GM12878 (cell line): ENCODE measurements at regions not wholly inside any gene's neighbourhood (a gene's known extent, or its start where the extent isn't known, plus 50 kb on each side); places are given as distances from the start of the nearest gene placed in this dataset.

Experiments used
- ATAC-seq: fragments of 200-7000 bp; cut with Tn5 transposase; 3 replicates; pipeline ENCODE4 v1.9.1; 2020; ENCODE audit warnings: mild to moderate bottlenecking, moderate library complexity
- BruUV-seq: library from RNA; stranded (reverse); fragments of 400-500 nt; replicated peaks from 2 replicates; lab custom pipeline; 2021; lab: Mats Ljungman, UMichigan
- CTCF ChIA-PET: fragments of 300-600 bp; sonication (Branson Sonifier 250); formaldehyde crosslinking; extraction: SDS; loops from one replicate; lab custom pipeline; 2021; ENCODE audit warnings: inconsistent platforms; lab: Yijun Ruan, JAX
- POLR2A ChIA-PET: fragments of 350-600 bp; formaldehyde crosslinking; extraction: SDS; loops from one replicate; lab custom pipeline; 2021; ENCODE audit warnings: inconsistent platforms; lab: Charles Lee
- RAD21 ChIA-PET: fragments of 300-600 bp; sonication (Branson Sonifier 250); formaldehyde crosslinking; loops from one replicate; lab custom pipeline; 2023; ENCODE audit warnings: antibody characterized with exemption; ENCODE audit not compliant: unreplicated experiment; lab: Charles Lee
- SMC1A ChIA-PET: fragments of 300-600 bp; sonication (Branson Sonifier 250); formaldehyde crosslinking; loops from one replicate; lab custom pipeline; 2023; ENCODE audit not compliant: unreplicated experiment, uncharacterized antibody; lab: Charles Lee
- DNase-seq: peaks from one replicate; pipeline ENCODE4 v3.0.0-alpha.2; 2011; ENCODE audit warnings: low read depth, low spot score
- FAIRE-seq: peaks from 3 replicates; lab custom pipeline; 2011; peaks lifted over from hg19 to GRCh38; lab: Jason Lieb, UNC
- H2AFZ ChIP-seq: 2 replicates; pipeline ENCODE4 v1.6.0; 2011; ENCODE audit warnings: low read depth, low read length, control low read depth; ENCODE audit not compliant: control insufficient read depth
- H3K27ac ChIP-seq: 2 replicates; pipeline ENCODE4 v1.5.1; 2011; ENCODE audit warnings: control low read depth; ENCODE audit not compliant: control insufficient read depth, insufficient read depth
- H3K27me3 ChIP-seq, 2 experiments: replicated peaks in 1 of 2; 2 replicates each; pipeline versions ENCODE4 v1.6.0 to v1.6.1; 2011; ENCODE audit warnings: low read length in 1 of 2; ENCODE audit not compliant: control insufficient read depth in 2 of 2, insufficient read depth in 2 of 2
- H3K36me3 ChIP-seq, 2 experiments: 2 replicates each; pipeline ENCODE4 v1.5.1; 2011; ENCODE audit warnings: low read length in 1 of 2; ENCODE audit not compliant: control insufficient read depth in 2 of 2, insufficient read depth in 2 of 2
- H3K4me1 ChIP-seq: 2 replicates; pipeline ENCODE4 v1.6.1; 2011; ENCODE audit warnings: mild to moderate bottlenecking, low read length, moderate library complexity, mixed read lengths; ENCODE audit not compliant: control insufficient read depth, insufficient read depth
- H3K4me2 ChIP-seq: 2 replicates; pipeline ENCODE4 v1.6.0; 2011; ENCODE audit warnings: control low read depth; ENCODE audit not compliant: control insufficient read depth, insufficient read depth
- H3K4me3 ChIP-seq: fragments of 200-600 bp; sonication (generic); 2 replicates; pipeline ENCODE4 v1.5.1; 2016
- H3K79me2 ChIP-seq: 2 replicates; pipeline ENCODE4 v1.6.0; 2011; ENCODE audit warnings: low read length; ENCODE audit not compliant: control insufficient read depth, insufficient read depth
- H3K9ac ChIP-seq: 2 replicates; pipeline ENCODE4 v1.8.0; 2011; ENCODE audit warnings: low read length, control low read depth, mixed read lengths; ENCODE audit not compliant: control insufficient read depth, insufficient read depth
- H3K9me3 ChIP-seq: replicated peaks from 3 replicates; pipeline ENCODE4 v1.5.1; 2011; ENCODE audit warnings: mild to moderate bottlenecking, low read length; ENCODE audit not compliant: control insufficient read depth, insufficient read depth
- H4K20me1 ChIP-seq: 2 replicates; pipeline ENCODE4 v1.6.0; 2011; ENCODE audit not compliant: control insufficient read depth, insufficient read depth
- CHD1 ChIP-seq: IDR thresholded peaks from 2 replicates; pipeline ENCODE4 v1.6.1; 2012; ENCODE audit warnings: low read depth, low read length, improper control_type of control experiment
- CREM ChIP-seq: IDR thresholded peaks from 2 replicates; pipeline ENCODE4 v1.6.1; 2014; ENCODE audit warnings: antibody characterized with exemption, low read depth
- EED ChIP-seq: sonication (generic); IDR thresholded peaks from 2 replicates; pipeline ENCODE4 v1.6.1; 2016; ENCODE audit warnings: antibody characterized with exemption, low read depth
- ETV6 ChIP-seq, 2 experiments: fragments of 450-650 bp in 1 of 2; IDR thresholded peaks in 1 of 2; conservative IDR thresholded peaks in 1 of 2; 2 replicates each; pipeline ENCODE4 v1.6.1; 2014; ENCODE audit warnings: antibody characterized with exemption in 1 of 2, borderline replicate concordance in 1 of 2, low read depth in 1 of 2, mild to moderate bottlenecking in 1 of 2, moderate library complexity in 1 of 2
- GABPA ChIP-seq: IDR thresholded peaks from 2 replicates; pipeline ENCODE4 v1.6.1; 2014; ENCODE audit warnings: antibody characterized with exemption, low read depth, mild to moderate bottlenecking, inconsistent platforms
- GATAD2B ChIP-seq: fragments of 450-650 bp; conservative IDR thresholded peaks from 2 replicates; pipeline ENCODE4 v1.6.1; 2017; ENCODE audit warnings: low read depth, mild to moderate bottlenecking, moderate library complexity
- IRF4 ChIP-seq: IDR thresholded peaks from 2 replicates; pipeline ENCODE4 v1.6.1; 2011; ENCODE audit warnings: low read depth, low read length
- KDM1A ChIP-seq: fragments of 200-600 bp; sonication (generic); IDR thresholded peaks from 2 replicates; pipeline ENCODE4 v1.6.1; 2016; ENCODE audit warnings: borderline replicate concordance
- MEF2B ChIP-seq: fragments of 450-650 bp; IDR thresholded peaks from 2 replicates; pipeline ENCODE4 v1.6.1; 2018; ENCODE audit warnings: mild to moderate bottlenecking, moderate library complexity; ENCODE audit not compliant: partially characterized antibody, poor library complexity, severe bottlenecking
- NFYA ChIP-seq: IDR thresholded peaks from 2 replicates; pipeline ENCODE4 v1.6.1; 2011; ENCODE audit warnings: low read depth, mild to moderate bottlenecking, low read length, improper control_type of control experiment, borderline replicate concordance
- RAD21 ChIP-seq: IDR thresholded peaks from 2 replicates; pipeline ENCODE4 v1.6.1; 2011; ENCODE audit warnings: mild to moderate bottlenecking, low read depth, low read length, moderate library complexity; ENCODE audit not compliant: insufficient read depth
- STAT1 ChIP-seq: fragments of 450-650 bp; conservative IDR thresholded peaks from 2 replicates; pipeline ENCODE4 v1.6.1; 2014; ENCODE audit warnings: antibody characterized with exemption, mild to moderate bottlenecking
- TAF1 ChIP-seq: IDR thresholded peaks from 2 replicates; pipeline ENCODE4 v1.6.1; 2011; ENCODE audit warnings: mild to moderate bottlenecking, low read depth, low read length, borderline replicate concordance
- TARDBP ChIP-seq: IDR thresholded peaks from 2 replicates; pipeline ENCODE4 v1.6.1; 2016; ENCODE audit warnings: borderline replicate concordance
- ZNF217 ChIP-seq: fragments of 450-650 bp; IDR thresholded peaks from 2 replicates; pipeline ENCODE4 v1.6.1; 2017; ENCODE audit warnings: antibody characterized with exemption, mild to moderate bottlenecking
- WGBS: methylation state at CpG from one replicate; pipeline ENCODE4 v1.1.6; 2016; ENCODE audit warnings: low lambda C conversion rate; ENCODE audit not compliant: insufficient replicate concordance, insufficient coverage; ENCODE audit errors: missing lambda C conversion rate; 5-methylcytosine and 5-hydroxymethylcytosine counted together
- in situ Hi-C: fragments of 300-500 bp; cut with MboI; formaldehyde crosslinking; loops from 9 replicates; pipeline ENCODE4 v1.14.3; 2018; ENCODE audit warnings: mixed read lengths
- intact Hi-C: fragments of 100-400 bp; cut with micrococcal nuclease; formaldehyde crosslinking; loops from one replicate; pipeline ENCODE4 v1.14.2; 2022; ENCODE audit not compliant: unreplicated experiment
- TF ChIP-seq, protein P1 (sequence below): IDR thresholded peaks from 2 replicates; pipeline ENCODE4 v1.6.1; 2011; ENCODE audit warnings: mild to moderate bottlenecking, low read depth, low read length, moderate library complexity; ENCODE audit not compliant: insufficient replicate concordance
- TF ChIP-seq, protein P2 (sequence below): IDR thresholded peaks from 2 replicates; pipeline ENCODE4 v1.6.1; 2012; ENCODE audit warnings: low read depth, low read length, improper control_type of control experiment
- TF ChIP-seq, protein P3 (sequence below): fragments of 150-350 bp; IDR thresholded peaks from 2 replicates; pipeline ENCODE4 v1.6.1; 2014; ENCODE audit warnings: mild to moderate bottlenecking, low read depth, low read length

GRCh38 chr11:104620991-104621390, 277.3 kb downstream of the CASP12 start:
- no peak for ATAC-seq
- Histone ChIP-seq H3K27me3 (no peaks in the 10 kb centered on the region), H3K4me1 (no peaks in the 10 kb centered on the region), H3K36me3 (no peaks in the 10 kb centered on the region), H3K27ac (no peak overlapping the region), H3K4me3 (no peak overlapping the region), H3K9me3 (no peaks in the 10 kb centered on the region), H3K79me2 (no peaks in the 10 kb centered on the region), H3K4me2 (no peak overlapping the region), H2AFZ (no peak overlapping the region), H3K9ac (no peak overlapping the region)
- FAIRE-seq: no peak
- ChIA-PET CTCF (interaction anchor here (1.5 kb wide), 1 partner anchor 10 kb away, joined by 5 read pairs; no protein-coding TSS in a partner anchor), POLR2A (no interaction called here), SMC1A (no interaction called here), RAD21 (no interaction called here)
- no peak for DNase-seq
- intact Hi-C loops: no loop called here
- WGBS: 47% methylated on average over 1 of the region's 1 CpG
- BruUV-seq: no TSS peak
- TF ChIP-seq GABPA (no peak), ETV6 (conservative IDR thresholded peaks at IDR 0.05 in 1 of 2, IDR thresholded peaks at IDR 0.05 in 1 of 2; ENCODE audit: borderline replicate concordance in 1 of 2, low read depth in 1 of 2) (no peak), EED (no peak), RAD21 (no peak), CREM (no peak), STAT1 (no peak), MEF2B (no peak), KDM1A (no peak), NFYA (no peak), ZNF217 (no peak), TARDBP (no peak), IRF4 (no peak), CHD1 (no peak), TAF1 (no peak), GATAD2B (no peak)
- TF ChIP-seq, protein P1, sequence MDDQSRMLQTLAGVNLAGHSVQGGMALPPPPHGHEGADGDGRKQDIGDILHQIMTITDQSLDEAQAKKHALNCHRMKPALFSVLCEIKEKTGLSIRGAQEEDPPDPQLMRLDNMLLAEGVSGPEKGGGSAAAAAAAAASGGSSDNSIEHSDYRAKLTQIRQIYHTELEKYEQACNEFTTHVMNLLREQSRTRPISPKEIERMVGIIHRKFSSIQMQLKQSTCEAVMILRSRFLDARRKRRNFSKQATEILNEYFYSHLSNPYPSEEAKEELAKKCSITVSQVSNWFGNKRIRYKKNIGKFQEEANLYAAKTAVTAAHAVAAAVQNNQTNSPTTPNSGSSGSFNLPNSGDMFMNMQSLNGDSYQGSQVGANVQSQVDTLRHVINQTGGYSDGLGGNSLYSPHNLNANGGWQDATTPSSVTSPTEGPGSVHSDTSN: no peak
- TF ChIP-seq, protein P2, sequence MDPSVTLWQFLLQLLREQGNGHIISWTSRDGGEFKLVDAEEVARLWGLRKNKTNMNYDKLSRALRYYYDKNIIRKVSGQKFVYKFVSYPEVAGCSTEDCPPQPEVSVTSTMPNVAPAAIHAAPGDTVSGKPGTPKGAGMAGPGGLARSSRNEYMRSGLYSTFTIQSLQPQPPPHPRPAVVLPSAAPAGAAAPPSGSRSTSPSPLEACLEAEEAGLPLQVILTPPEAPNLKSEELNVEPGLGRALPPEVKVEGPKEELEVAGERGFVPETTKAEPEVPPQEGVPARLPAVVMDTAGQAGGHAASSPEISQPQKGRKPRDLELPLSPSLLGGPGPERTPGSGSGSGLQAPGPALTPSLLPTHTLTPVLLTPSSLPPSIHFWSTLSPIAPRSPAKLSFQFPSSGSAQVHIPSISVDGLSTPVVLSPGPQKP: no peak
- TF ChIP-seq, protein P3, sequence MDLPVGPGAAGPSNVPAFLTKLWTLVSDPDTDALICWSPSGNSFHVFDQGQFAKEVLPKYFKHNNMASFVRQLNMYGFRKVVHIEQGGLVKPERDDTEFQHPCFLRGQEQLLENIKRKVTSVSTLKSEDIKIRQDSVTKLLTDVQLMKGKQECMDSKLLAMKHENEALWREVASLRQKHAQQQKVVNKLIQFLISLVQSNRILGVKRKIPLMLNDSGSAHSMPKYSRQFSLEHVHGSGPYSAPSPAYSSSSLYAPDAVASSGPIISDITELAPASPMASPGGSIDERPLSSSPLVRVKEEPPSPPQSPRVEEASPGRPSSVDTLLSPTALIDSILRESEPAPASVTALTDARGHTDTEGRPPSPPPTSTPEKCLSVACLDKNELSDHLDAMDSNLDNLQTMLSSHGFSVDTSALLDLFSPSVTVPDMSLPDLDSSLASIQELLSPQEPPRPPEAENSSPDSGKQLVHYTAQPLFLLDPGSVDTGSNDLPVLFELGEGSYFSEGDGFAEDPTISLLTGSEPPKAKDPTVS: no peak
- TF ChIP-seq, all 136 proteins: peak for 0
- no peaks in the 10 kb centered on the region for H4K20me1 ChIP-seq
- in situ Hi-C loops: no loop called here
